ENCODE measurements at regions not wholly inside any gene's neighbourhood (a gene's known extent, or its start where the extent isn't known, plus 50 kb on each side); places are given as distances from the start of the nearest gene placed in this dataset.

DNA sequence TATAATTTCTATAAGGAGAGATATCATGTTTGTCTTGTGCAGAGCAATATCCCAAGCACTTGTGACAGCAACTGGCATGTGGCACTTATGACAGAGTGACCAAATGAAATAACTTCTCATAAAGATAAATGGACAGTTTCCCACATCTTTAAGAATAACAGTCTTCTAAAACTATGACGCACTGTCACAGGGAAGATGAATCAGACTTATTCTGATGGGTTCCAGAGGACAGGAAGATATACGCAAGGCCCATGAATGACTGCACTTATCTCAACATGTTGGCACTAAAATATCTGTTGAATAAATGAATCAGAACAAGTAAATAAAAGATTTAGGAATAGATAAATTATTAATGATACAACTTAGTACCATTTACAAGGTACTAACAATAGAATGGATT lies 465.8 kb upstream of the SYT1 start:
- Mint-ChIP-seq H3K27me3 (ENCODE audit: unreplicated experiment) (peaks cover 21% of the 10 kb centered on the region), H3K9me3 (ENCODE audit: unreplicated experiment) (no peaks in the 10 kb centered on the region), H3K27ac (ENCODE audit: unreplicated experiment) (no peak overlapping the region), H3K4me3 (ENCODE audit: unreplicated experiment) (no peak overlapping the region), H3K36me3 (ENCODE audit: unreplicated experiment) (no peaks in the 10 kb centered on the region), H3K4me1 (ENCODE audit: unreplicated experiment) (peaks cover 4% of the 10 kb centered on the region)
- DNase-seq (ENCODE audit: extremely low spot score, unreplicated experiment) = no peak
- TF ChIP-seq, protein P1, sequence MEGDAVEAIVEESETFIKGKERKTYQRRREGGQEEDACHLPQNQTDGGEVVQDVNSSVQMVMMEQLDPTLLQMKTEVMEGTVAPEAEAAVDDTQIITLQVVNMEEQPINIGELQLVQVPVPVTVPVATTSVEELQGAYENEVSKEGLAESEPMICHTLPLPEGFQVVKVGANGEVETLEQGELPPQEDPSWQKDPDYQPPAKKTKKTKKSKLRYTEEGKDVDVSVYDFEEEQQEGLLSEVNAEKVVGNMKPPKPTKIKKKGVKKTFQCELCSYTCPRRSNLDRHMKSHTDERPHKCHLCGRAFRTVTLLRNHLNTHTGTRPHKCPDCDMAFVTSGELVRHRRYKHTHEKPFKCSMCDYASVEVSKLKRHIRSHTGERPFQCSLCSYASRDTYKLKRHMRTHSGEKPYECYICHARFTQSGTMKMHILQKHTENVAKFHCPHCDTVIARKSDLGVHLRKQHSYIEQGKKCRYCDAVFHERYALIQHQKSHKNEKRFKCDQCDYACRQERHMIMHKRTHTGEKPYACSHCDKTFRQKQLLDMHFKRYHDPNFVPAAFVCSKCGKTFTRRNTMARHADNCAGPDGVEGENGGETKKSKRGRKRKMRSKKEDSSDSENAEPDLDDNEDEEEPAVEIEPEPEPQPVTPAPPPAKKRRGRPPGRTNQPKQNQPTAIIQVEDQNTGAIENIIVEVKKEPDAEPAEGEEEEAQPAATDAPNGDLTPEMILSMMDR (IDR thresholded peaks at IDR 0.05) = no peak

DNA sequence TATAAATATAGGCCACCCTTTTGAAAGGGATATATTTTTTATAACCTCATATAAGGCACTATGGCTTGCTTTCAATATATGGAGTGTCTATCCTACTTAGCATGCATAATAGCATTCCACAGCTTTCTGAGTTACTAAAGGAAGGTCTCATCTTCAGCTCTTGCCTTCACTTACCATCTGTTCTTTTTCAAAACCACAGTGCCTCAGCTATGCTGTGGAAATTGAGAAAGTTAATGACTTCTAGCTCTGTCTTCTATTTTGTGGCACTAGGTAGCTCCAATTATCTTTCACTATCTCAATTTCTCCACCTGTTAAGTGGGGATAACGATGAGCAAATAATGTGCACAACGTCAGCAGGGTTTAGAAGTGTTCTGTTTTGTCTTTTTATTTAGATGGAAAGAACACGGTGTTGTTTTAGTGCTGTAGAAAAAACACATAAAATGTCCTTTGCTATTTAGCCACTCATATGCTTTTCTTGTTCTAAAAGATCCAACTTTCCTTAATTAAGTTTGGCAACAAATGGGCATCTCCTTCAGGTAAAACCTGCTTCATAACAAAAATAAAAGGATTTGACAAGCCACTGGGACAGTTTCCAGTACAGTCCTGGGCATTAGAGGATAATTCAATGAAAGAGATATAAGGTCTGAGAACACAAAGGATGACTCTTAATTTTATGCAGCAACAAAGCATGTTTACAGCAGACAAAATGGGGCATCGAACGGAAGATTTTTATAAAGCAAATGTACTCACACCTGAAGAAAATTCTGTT lies 462.0 kb upstream of the SYT1 start:
- DNase-seq (ENCODE audit: extremely low spot score, unreplicated experiment) = no peak
- Mint-ChIP-seq H3K4me3 (ENCODE audit: unreplicated experiment) (no peak overlapping the region), H3K27ac (ENCODE audit: unreplicated experiment) (no peak overlapping the region), H3K36me3 (ENCODE audit: unreplicated experiment) (no peaks in the 10 kb centered on the region), H3K9me3 (ENCODE audit: unreplicated experiment) (no peaks in the 10 kb centered on the region), H3K4me1 (ENCODE audit: unreplicated experiment) (peaks cover 7% of the 10 kb centered on the region), H3K27me3 (ENCODE audit: unreplicated experiment) (peaks cover 9% of the 10 kb centered on the region)
- TF ChIP-seq, protein P1 (IDR thresholded peaks at IDR 0.05) = no peak

DNA sequence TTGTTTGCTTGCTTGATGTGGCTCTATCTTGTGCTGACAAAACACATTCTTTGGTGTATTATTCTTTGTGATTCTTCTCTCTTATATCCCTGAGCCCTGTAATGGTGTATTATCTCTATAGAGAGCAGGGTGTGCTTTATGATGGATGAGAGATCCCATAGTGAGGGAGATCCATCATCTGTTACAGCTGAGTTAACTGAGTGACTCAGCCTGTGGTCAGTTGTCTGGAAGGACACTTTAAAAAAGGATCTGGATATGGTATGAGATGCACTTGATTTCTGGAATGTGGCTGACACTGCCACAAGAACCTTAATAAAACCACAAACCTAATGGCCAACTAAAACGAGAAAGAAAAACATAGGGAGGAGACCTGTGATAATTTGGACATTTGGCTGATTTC lies 461.4 kb upstream of the SYT1 start:
- TF ChIP-seq, protein P1 (IDR thresholded peaks at IDR 0.05) = no peak
- Mint-ChIP-seq H3K36me3 (ENCODE audit: unreplicated experiment) (no peaks in the 10 kb centered on the region), H3K4me1 (ENCODE audit: unreplicated experiment) (peaks cover 7% of the 10 kb centered on the region), H3K27ac (ENCODE audit: unreplicated experiment) (no peak overlapping the region), H3K27me3 (ENCODE audit: unreplicated experiment) (peaks cover 5% of the 10 kb centered on the region), H3K9me3 (ENCODE audit: unreplicated experiment) (no peaks in the 10 kb centered on the region), H3K4me3 (ENCODE audit: unreplicated experiment) (no peak overlapping the region)
- DNase-seq (ENCODE audit: extremely low spot score, unreplicated experiment) = no peak

DNA sequence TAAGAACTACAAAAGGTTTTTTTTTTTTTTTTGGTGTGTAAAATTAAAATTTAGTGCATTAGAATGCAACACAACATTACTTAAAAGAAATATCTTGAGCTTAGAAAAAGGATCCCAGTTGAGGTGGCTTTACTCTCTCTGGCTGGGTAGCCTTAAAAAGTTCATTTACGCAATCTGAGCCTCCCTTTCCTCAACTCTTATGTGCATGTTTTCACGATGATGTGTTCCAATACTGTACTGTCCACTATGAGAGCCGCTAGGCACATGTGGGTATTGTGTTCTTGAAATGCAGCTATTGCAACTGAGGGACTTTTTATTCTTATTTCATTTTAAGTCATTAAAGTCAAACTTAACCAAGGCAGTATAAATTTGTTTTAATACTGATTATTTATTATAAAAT lies 460.9 kb upstream of the SYT1 start:
- no peak for DNase-seq (ENCODE audit: extremely low spot score, unreplicated experiment)
- peaks cover 7% of the 10 kb centered on the region for H3K4me1 Mint-ChIP-seq (ENCODE audit: unreplicated experiment)
- H3K27me3 Mint-ChIP-seq (ENCODE audit: unreplicated experiment) = peaks cover 4% of the 10 kb centered on the region
- H3K9me3 Mint-ChIP-seq (ENCODE audit: unreplicated experiment) = no peaks in the 10 kb centered on the region
- no peak overlapping the region for H3K27ac Mint-ChIP-seq (ENCODE audit: unreplicated experiment)
- H3K36me3 Mint-ChIP-seq (ENCODE audit: unreplicated experiment) = no peaks in the 10 kb centered on the region
- TF ChIP-seq, protein P1 (IDR thresholded peaks at IDR 0.05) = no peak
- H3K4me3 Mint-ChIP-seq (ENCODE audit: unreplicated experiment) = no peak overlapping the region

DNA sequence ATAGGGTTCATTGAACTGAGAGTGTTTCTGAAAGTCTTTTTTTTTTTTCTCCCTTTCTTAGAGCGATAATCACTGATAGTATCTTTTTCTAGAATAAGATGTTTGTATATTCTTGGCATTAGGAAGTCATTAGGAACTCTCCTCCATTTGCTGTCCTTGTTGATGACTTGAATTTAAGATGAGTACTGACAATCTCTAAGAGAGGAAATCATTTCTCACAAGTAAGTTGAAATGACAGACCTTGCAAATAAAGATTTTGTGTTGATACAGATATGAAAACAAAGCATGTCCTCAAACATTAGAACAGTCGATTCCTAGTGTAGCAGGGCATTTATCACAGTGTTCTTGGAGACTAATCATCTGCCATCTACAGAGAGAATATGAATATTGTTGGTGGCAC lies 458.4 kb upstream of the SYT1 start:
- no peak for DNase-seq (ENCODE audit: extremely low spot score, unreplicated experiment)
- Mint-ChIP-seq H3K27me3 (ENCODE audit: unreplicated experiment) (peaks cover 5% of the 10 kb centered on the region), H3K27ac (ENCODE audit: unreplicated experiment) (no peak overlapping the region), H3K4me1 (ENCODE audit: unreplicated experiment) (peaks cover 7% of the 10 kb centered on the region), H3K36me3 (ENCODE audit: unreplicated experiment) (no peaks in the 10 kb centered on the region), H3K4me3 (ENCODE audit: unreplicated experiment) (no peak overlapping the region), H3K9me3 (ENCODE audit: unreplicated experiment) (no peaks in the 10 kb centered on the region)
- TF ChIP-seq, protein P1 (IDR thresholded peaks at IDR 0.05) = no peak

Measured in osteocyte (in vitro differentiated cells).